Cardiac fibroblast (primary cell): ENCODE measurements at regions not wholly inside any gene's neighbourhood (a gene's known extent, or its start where the extent isn't known, plus 50 kb on each side); places are given as distances from the start of the nearest gene placed in this dataset.

Experiments
- DNase-seq, 2 donors: peaks; one replicate each; pipeline versions ENCODE4 v3.0.0 to v3.0.0-alpha.2; 2010; ENCODE audit warnings: low read depth in 2 of 2
- H3K4me3 ChIP-seq, 2 donors: replicated peaks in 1 of 2; 1 replicate in 1 of 2; 2 replicates in 1 of 2; pipeline ENCODE4 v1.5.1; 2011; ENCODE audit warnings: low read depth in 2 of 2, low read length in 2 of 2, mild to moderate bottlenecking in 2 of 2, moderate library complexity in 1 of 2
- CTCF ChIP-seq: IDR thresholded peaks from one replicate; pipeline ENCODE4 v1.5.1; 2011; ENCODE audit warnings: low read depth, mild to moderate bottlenecking, low read length, inconsistent platforms

- H3K4me3 ChIP-seq: no peak overlapping the region
- no peak for DNase-seq
- TF ChIP-seq CTCF: no peak
These were observed 539.9 kb downstream of the BRINP1 start for GRCh38 chr9:118829334-118829733.

- TF ChIP-seq CTCF: no peak
- DNase-seq: no peak
These were observed 536.9 kb downstream of the BRINP1 start for GRCh38 chr9:118832371-118832770.

GRCh38 chr9:118836891-118837290 is 532.3 kb downstream of the BRINP1 start:
- H3K4me3 ChIP-seq: no peak overlapping the region
- DNase-seq: no peak
- TF ChIP-seq CTCF: no peak

More at GRCh38 chr9:118832371-118832770, 536.9 kb downstream of the BRINP1 start:
- H3K4me3 ChIP-seq: no peak overlapping the region

GRCh38 chr9:118871531-118871930 is 497.7 kb downstream of the BRINP1 start:
- no peak for DNase-seq
- H3K4me3 ChIP-seq: no peak overlapping the region
- TF ChIP-seq CTCF: no peak

- no peak for DNase-seq
- TF ChIP-seq CTCF: no peak
These were observed 486.6 kb downstream of the BRINP1 start for GRCh38 chr9:118882684-118883083.

GRCh38 chr9:118883411-118883810 is 485.8 kb downstream of the BRINP1 start:
- no peak for DNase-seq
- H3K4me3 ChIP-seq: no peak overlapping the region
- no peak for TF ChIP-seq CTCF

More at GRCh38 chr9:118882684-118883083, 486.6 kb downstream of the BRINP1 start:
- no peak overlapping the region for H3K4me3 ChIP-seq

- H3K4me3 ChIP-seq: no peak overlapping the region
- no peak for TF ChIP-seq CTCF
- DNase-seq: no peak
These were observed 478.0 kb downstream of the BRINP1 start for GRCh38 chr9:118891213-118891612.
